Right hindlimb (tissue), 1 donor: ENCODE measurements at regions not wholly inside any gene's neighbourhood (a gene's known extent, or its start where the extent isn't known, plus 50 kb on each side); places are given as distances from the start of the nearest gene placed in this dataset.
"Not testable (repeated sequence)": the region's sequence is repeated elsewhere in the genome, so short reads cannot be mapped to it uniquely, and the experiment has no call there.

ENCODE experiments used
- DNase-seq: peaks from one replicate; pipeline ENCODE4 v3.0.0-alpha.2; 2018

DNA sequence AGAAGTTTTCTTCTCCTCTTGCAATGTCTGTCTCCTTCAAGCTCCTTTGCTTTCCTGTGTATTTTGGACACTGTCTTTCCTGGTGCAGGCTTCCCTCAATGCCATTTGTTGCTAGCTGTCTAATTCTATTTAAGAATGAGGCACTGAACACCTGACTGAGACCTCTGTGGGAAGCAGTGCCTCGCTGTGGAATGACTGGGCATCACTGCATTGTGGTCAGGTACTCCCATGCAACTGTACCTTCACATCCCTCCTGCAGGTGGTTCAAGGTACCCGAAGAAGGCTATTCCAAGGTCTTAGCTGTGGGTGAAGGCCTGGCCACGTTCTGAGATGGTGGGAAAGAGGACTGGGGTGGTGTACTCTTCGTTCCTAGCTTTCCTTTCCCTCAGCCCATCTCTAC, 152.8 kb upstream of the CTAGE1 start:
- DNase-seq, result no peak

DNA sequence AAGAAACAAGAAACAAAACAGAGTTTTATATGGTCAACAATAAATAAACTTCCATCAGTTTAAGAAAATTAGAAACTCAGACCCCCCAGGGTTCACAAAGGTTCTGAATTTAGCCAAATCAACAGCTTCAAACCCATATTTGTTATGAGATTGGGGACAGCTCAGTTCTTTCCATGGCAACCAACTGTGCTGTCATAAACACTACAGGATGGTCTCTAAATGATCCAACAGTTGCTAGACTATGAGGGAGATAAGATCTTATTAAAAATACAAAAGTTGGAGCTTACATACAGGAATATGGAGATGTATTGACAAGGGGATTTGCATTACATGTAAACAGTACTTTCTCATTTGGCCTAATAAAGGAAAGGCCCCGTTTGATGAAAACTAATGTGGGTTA, 154.6 kb upstream of the CTAGE1 start:
- no peak for DNase-seq

DNA sequence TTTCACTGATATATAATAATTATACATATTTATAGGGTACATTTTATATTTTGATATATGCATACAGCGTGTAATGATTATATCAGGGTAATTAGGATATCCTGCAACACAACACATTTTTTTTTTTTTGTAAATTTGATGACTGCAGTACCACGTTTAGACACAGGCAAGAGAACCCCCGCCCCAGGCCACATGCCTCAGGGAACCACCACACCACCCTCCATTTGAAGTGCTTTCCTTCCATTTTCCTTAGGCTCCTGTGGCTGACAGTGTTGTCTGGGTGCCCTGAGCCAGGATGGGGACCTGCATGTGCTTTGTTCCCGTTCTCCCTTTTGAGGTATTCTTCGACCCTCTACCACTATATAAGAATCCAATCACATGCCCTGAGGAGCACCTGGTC, 161.6 kb upstream of the CTAGE1 start:
- no peak for DNase-seq

DNA sequence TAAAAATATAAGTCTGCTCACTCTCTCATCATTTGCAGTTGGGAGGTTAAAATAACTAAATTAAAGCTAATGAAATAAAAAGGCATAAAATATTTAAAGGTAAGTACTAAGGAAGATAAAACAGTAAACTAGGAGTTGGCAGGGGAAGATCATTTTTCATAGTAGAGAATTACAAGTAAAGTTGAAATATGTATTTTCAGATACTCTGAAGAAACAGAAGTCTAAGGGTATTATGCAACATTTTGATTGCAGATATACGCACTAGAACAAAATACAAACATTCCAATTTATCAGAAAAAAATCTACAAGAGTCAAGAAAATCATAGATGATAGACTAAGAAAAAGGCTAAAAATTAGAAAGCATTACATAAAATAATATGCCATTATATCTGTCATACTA, 167.6 kb upstream of the CTAGE1 start:
- no peak for DNase-seq

DNA sequence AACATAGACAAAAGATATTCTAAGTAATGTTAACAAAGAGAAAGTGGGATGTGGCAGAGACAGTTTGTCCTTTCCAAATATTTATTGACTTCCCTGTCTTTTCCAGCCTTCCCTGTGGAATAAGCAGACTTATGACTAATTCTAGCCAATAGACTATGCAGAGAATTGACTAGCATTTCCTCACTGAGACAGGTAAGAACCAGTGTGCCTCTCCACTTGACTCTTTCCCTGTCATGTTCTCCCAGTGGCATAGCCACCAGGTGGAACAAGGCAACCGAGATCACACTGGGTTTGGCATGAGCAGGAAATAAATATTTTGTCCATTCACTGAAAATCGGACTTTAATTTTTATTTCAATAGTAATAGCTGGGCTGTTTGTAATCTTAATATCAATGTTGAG, 168.1 kb upstream of the CTAGE1 start:
- DNase-seq, result no peak

DNA sequence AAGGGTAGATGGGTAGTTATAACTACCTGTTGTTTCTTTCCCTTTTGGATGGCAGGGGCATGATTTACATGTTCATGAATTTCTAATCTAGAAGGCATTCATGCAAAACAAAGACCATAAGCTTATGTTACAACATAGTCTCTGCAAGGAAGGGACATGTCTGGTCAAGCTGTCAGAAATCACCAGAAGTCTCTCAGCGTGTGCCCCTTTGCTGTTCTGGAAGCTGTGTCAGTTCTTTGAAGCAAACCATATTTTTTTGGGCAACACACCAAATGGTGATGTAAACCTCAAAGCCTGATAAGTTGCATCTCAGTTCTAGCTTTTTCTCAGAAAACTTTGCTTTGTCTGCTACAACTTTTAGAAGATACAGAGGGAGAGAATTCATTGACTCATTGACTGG, 173.5 kb upstream of the CTAGE1 start:
- DNase-seq, result no peak

DNA sequence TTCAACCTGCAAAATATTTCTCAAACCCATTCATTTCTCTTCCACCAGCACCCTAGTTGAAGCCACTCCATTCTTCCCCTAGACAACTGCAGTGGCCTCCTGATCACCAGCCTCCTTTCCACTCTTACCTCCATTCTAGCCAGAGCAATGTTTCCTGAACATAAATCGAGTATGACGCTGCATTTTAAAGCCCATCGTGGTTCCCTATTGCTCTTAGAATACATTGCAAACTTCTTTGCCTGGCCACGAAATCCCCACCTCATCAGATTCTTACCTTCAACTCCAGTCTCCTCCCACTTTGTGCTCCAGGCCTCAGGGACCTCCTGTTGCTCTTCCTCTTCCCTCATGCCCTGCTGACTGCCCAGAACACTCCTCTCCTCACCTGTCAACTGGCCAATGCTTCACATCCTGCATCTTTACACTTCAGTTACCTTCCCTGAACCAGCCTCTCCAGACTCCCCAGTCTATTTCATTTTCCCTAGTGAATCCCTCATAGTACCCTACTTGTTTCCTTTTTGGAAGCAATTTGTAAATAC, 176.5 kb upstream of the CTAGE1 start:
- no peak for DNase-seq

DNA sequence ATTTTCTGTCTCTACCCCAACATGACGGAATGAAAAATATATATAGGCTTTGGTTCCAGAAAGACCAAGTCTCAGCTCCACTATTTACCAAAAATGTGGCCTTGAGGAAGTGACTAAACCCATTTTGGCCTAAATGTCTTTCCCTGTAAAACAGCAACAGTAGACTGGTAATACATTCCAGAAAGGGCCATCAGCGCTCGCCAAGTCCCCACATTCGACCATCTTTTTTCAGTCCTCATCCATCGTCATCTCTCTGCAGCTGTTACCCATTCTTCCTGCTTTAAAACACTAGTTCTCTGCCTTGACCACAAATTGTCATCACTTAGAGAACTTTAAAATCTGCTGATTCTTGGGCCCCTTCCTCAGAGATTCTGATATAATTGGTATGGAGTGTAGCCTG, 183.8 kb upstream of the CTAGE1 start:
- no peak for DNase-seq

DNA sequence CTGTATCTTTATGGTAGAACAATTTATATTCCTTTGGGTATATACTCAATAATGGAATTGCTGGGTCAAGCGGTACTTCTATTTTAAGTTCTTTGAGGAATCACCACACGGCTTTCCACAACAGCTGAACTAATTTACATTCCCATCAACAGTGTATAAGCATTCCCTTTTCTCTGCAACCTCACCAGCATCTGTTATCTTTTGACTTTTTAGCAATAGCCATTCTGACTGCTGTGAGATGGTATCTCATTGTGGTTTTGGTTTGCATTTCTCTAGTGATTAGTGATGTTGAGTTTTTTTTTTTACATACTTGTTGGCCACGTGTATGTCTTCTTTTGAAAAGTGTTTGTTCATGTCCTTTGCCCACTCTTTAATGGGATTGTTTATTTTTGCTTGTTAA, 184.7 kb upstream of the CTAGE1 start:
- DNase-seq, result not testable (repeated sequence)

DNA sequence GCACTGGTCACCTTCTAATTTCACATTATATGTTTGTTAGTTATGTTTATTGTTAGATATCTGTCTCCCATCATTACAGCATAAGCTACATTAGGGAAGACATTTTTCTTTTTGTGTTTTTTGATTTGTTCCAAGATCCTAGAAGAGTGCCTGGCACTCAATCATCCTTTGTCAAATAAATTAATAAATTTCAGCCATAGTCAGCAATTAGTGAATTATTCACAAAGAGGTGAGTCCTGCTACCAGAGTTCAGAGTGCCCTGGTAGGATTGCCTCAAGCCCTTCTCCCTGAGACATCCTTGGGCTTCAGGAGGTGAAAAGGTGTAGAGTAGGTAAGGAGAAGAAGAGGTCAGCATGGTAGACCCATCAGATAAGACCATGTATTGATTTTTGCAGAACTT, 186.2 kb upstream of the CTAGE1 start:
- no peak for DNase-seq

DNA sequence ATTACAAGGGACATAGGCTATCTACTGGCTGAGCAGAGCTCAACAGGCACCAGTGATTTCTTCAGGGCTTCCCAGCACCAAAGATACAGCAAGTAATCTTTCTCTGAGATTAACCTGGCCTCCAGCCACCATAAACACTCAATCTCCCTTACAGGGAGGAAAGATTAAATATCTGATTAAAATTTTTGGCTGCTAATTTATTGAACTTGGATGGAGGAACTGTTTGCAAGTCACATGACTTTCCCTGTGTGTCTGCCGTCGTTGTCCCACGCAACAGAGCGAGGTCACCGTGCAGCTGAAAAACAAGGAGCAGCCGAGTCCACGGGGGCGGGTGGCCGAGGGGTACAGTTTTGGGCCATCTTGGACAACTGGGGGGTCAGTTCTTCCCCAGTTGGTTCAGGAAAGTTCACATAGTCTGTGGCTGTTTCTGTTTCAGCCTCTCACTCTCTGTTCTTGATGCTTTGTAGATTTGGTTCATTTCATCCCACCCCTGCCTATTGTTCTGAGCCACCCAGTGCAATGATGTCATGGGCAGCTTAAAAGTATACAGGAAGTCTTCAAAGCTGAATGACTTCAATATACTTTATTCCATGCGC, 186.8 kb upstream of the CTAGE1 start:
- DNase-seq, result peak; percentile 29

DNA sequence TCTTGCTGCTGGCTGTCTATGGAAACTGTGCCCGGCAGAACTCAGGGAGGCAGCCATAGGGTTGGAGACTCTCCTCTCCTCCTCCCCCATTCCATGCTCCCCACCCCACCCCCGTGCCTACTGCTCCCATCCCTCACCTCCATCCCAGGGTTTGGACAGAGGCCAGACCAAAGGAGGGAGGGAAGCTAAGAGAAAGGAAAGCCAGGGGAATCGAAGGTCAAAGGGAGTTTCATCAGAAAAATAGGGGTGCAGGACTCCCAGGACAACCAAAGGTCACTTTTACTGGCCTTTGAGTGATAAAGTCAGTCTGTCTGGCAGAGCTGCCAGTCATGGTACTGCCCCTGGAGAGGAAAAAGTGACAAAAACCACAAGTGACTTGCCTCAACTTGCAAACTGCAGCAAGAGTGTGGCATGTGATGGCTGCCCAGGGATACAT, 187.3 kb upstream of the CTAGE1 start:
- no peak for DNase-seq

DNA sequence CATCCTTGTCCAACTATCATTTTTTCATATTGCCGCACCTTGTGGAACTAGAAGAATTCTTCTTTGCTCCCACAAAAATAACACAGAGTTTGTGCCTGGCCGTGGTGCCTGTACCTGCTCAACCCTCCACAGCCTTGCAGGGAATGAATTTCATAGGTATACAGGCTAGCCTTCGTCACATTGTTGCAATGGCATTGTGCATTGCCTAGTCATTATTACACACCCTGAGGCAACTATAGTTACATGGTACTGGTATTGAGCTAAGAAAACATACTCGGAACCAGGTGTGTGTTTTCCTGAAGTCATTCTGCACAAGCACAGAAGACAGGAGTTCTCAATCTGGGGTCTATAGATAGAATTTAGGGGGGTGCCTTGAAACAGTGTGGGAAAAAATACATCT, 188.0 kb upstream of the CTAGE1 start:
- no peak for DNase-seq

DNA sequence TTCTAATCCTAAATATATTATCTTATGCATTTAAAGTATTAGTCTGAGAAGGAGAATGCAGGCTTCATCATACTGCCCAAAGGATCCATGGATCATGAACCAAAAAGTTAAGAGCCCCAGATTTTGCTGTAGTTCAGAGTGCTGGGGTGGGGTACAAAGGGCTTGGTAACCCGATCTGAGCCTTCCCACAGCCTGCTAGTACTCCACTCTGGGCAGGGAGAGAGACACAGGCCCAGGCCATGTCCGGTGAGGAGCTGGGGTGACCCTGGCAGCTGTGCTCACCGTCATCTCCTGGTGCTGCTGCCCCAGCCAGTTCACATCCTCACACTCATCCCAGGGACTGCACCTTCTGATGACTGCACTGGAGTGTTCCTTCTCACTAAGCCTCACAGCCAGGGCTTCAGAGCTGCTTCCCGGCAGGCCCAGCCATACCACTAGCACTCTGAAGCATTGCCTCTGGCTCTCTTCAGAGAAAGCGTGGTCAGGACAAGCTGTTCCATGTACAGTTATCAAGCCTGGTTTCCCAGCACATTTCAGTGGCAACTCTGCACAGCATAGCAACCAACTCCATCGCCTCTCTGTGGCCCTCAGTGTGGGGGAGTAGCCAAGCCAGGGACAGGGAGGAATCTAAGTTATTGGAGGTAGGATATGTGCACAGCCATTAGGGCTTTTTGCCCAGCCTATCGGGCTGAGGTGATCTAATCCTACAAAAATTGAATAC, 189.0 kb upstream of the CTAGE1 start:
- no peak for DNase-seq

DNA sequence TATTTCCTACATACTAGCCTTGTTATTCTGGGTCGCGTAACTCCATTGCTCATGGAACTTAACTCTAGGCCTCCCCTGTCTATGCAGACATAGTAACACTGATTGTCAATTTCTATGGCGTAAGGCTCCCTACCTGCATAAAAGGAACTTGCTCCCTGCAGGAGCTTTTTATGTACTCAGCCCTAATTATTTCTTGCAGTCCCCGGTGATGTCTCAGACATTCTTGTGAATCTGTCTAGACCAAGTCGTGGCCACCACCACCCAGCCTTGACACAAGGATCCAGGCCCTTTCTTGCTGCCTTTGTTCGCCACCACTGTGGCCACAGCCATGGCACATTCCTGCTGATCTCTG, 189.5 kb upstream of the CTAGE1 start:
- DNase-seq, result no peak

DNA sequence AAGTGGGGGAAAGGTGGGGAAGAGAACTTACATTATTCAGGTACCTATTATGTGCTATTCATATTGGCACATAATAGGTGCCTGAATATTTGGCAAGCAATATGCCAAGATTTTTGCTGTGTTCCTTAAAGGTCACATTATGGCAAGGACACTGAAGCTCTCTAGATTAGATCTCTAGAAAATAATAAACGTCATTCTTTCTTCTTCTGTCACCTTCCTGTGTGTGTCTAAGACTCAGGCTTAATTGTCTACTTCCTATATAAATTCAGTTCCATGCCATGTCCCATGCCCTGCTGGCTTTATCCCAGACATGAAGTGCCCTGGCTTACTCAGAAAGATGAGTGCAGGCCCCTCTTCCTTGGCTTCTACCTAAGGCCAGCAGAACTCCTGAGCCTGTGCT, 191.1 kb upstream of the CTAGE1 start:
- no peak for DNase-seq

DNA sequence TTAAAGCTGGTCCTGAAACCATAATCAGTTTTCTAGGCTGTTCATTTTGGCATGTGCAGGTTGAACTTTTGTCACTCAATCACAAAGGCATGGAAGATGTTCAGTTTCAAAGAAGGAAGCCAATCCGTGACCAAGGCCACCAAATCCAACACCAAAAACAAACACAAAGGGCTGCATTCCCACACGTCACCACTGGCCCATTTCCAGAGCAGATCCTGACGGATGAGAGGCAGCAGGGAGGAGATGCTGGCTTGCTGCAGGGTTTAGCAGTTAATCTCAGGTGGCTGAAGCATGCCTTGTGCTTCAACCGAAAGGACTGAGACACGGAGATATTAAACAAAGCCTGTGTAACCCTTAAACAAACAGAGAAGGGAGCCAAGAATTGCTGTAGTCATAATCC, 191.9 kb upstream of the CTAGE1 start:
- DNase-seq, result peak; percentile 31

DNA sequence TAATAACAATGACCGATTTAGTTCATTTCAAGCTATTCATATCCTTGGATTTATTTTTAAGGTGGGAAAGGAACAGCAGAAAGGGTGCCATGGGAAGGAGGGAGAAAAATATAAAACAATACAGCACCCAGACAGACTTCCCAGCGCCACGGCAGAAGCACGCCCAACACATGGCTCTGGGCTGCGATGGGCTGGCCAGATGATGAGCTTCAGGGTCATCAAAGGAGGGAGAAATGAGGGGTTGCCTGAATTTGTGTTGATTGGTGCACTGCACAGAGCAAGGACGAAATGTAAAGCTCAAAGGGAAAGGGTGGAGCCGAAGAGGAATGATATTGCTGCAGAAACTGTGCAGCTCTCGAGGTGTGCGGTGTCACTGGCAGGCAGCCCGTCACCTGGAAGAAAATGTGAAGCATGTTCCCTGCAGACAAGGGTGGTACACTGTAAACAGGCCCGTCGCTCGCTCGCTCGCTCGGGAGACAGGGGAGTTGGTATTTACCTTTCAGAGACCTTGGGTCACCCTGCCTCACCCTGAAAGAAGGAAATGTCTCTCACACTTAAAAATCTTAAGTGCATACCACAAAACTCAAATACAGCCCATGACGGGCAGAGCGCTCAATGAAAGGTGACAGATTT, 195.5 kb upstream of the CTAGE1 start:
- DNase-seq, result no peak

DNA sequence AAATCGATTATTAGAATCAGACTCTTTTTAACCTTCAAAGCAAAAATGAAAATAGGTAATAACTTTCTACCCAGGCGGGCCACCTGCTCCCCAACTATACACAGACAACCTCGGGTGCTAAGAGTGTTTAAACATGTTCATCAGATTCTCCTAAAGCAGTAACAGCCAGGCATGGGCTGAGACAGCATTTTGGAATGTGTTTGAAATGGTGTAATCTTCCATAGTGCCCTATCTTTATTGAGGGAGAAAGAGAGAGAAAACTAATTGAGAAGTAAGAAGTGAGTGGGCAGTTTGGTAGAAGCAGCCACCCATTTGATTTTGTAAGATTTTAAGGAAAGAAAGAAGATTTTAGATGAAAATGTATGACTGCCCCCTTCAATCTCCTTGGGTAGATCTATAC, 196.1 kb upstream of the CTAGE1 start:
- no peak for DNase-seq

DNA sequence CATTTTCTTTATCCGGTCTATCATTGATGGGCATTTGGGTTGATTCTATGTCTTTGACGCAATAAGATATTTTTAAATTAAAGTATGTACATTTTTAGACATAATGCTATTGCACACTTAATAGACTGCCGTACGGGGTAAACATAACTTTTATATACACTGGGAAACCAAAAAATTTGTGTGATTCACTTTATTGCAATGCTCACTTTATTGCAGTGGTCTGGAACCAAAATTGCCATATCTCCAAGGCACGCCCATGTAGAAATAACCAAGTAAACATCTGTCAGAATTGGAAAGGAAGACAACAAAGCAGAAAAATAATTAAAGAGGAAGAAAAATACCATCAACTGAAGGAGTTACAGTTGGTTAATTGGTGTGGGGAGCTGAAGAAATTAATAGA, 205.8 kb upstream of the CTAGE1 start:
- no peak for DNase-seq

DNA sequence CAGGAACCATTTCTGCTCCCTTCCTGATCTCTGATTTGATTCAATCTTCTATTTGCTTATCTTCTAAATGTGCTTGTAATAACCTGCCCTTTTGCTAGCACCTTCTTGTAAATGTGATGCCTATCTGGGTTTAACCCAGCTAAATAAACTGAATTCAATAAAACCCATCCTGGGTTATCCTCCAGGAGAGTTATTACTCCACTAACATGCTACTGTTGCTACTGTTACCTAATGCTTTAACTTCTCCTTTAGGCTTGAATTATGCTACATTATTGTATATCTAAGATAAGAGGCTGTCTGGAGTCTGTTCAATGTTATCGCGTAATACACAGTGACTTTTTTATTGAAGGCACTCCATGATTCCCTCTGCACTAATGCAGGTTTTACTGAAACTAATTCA, 206.5 kb upstream of the CTAGE1 start:
- DNase-seq, result no peak

DNA sequence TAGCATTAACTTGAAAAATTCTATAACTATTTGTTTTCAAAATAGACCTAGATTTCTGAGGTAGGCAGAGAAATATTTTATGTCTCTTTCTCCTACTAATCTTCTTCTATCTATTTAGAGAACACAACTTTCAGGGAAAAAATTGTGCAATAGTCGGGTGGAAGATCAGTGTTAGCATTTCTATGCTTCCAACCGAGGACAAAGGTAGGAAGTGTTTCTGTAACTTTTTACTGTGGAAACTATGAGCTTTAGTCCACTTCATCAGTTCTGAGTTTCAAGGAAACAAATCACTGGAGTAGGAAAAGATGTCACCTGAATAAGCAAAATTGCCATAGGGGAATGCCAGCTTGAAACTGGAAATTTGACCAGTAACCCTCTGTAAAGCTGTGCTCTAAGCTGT, 207.7 kb upstream of the CTAGE1 start:
- no peak for DNase-seq

DNA sequence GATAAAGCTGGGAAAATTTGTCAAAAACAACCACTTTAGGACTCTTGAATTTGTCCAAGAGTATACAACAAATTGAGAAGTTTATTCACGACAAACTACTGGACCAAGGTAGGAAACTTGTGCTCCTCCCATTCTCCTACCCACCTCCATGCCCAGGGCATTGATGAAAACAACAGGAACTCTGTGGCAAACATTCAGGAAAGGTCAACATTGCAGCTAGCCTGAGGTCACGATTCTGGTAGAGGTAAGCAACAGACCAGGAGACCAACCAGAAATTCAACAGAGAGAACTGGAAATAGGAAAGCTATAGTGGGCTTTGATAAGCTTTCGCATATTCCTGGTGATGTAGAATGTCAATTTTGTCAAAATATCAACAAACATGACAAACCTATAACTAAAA, 209.1 kb upstream of the CTAGE1 start:
- DNase-seq, result no peak

DNA sequence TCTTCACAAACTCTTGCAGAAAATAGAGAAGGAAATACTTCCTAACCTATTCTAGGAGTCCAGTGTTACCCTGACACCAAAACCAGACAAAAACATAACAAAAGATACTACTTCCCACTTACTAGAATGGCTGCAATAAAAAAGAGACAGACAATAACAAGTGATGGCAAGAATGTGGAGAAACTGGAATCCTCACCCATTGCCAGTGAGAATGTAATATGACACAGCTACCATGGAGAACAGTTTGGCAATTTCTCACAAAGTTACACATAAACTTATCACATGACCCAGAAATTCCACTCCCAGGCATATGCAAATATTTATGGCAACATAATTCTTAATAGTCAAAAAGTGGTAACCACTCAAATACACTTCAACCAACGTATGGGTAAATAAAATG, 209.8 kb upstream of the CTAGE1 start:
- DNase-seq, result no peak
